HuH-7.5 (cell line): ENCODE measurements at regions not wholly inside any gene's neighbourhood (a gene's known extent, or its start where the extent isn't known, plus 50 kb on each side); places are given as distances from the start of the nearest gene placed in this dataset.

Experiments
- DNase-seq: peaks from one replicate; pipeline ENCODE4 v3.0.0; 2011; ENCODE audit warnings: low spot score

DNA sequence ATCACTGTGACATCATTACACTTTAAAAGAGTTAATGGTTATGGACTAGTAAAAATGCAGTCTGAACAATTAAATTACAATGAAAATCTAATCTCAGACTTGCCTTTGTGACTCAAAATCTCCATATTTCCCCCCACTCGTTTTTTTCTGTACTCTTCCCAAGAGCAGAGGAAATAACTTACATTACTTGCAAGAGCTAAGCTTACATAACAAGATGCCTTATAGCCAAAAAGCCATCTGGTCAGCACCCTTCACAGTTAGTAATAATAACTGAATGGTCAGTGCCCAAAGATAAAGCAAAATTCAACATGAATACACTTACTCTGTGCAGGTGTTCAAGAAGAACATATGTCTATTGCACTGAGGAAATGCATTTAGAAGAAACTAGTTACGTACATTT is 1381.5 kb upstream of the CELF2 start:
- no peak for DNase-seq

DNA sequence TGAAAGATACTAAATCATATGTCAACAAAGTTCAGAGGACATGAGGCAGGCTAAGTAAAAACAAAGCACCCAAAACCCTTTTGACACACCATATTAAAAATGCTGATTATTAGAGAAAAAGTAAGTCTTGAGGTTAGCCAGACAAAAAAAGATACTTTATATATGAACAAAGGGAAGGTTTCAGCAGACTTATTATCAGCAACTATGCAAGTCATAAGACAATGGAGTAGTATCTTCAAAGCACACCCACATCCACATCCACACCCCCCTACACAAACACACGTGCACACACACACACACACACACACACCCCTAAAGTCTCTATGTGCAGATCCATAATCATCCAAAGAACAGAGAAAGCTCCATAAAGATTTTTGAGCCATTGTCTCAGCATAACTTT is 1373.9 kb upstream of the CELF2 start:
- DNase-seq, result no peak

DNA sequence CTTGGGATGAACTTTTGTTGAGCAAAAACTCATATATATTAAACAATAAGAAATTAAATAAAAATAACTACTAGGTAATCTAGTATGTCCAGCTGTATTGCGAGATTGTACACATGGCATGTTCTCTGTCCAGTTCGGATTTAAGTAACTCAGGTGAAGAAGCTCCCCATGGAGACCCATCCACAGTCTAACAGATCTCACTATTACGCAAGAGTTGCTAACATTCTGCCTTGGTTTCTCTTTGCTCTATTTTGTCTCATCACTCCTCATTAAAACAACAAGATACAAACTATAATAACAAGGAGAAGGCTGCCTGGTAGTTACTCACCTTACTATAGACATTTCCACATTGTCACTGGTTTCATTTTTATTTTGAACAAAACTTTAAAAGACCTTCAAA is 1372.3 kb upstream of the CELF2 start:
- DNase-seq, result no peak

DNA sequence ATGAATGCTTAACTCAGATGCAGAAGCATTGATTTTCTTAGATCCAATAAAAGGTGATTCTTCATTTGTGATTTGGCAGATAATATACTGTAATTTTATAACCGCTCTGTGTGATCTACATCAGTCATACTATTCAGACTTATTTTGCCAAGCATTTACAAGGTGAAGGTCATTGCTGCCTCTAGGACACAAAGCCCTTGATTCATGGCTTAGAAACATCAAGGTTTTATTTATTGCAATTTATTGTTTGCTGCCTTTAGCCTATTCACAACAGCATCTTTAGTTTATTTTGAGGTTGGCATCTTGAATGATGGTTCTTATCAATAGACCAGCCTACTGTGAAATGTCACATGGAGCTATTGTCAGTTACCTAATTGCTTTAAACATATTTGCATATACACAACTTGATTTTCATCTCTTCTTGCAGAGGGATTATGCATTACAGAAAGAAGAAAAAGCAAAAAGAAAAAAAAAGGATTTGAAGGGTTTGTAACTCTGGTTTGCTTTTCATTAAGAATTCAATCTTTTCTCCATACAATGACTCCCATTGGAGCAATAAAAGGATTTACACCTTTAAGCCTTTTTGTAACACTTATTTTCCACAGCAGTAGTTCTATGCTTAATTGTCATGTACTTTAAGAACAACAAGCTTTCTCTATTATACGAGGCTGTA is 1371.6 kb upstream of the CELF2 start:
- DNase-seq, result no peak

DNA sequence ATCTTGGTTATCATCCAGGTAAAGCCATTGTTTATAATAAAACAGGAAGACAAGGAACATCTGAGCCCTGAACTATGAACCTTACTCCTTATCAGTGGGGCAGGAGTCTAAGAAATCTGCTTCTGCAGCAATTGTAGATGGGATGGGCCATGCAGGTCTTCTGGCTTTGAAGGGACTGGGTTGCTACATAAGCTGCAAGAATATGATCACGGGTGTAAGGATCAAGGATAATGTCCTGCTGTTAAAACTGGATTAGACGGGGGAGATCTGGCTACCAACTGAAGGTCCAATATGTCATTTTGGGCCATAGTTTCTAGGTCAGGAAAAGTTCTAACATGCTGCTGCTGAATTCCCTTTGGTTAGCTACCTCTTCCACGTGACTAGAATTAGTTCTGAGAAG is 1363.4 kb upstream of the CELF2 start:
- DNase-seq, result no peak

DNA sequence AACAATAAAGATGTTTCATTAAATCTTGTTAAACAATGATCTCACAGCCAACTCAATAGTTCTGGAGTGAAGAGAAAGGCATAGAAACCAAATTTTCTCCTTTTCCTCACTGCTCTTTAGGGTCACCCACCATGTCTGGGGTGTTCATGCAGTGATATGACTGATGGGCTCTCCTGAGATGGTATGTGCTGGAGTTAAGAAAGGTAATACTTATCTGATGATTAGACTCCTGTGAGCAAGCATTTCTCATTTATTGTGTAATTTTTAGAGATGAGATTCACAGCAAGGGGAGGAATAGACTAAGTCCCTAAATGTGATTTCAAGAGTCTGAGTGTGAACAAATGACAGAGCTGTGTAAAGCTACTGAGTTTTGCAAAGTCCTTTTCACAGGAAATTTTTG is 1361.3 kb upstream of the CELF2 start:
- DNase-seq, result no peak

DNA sequence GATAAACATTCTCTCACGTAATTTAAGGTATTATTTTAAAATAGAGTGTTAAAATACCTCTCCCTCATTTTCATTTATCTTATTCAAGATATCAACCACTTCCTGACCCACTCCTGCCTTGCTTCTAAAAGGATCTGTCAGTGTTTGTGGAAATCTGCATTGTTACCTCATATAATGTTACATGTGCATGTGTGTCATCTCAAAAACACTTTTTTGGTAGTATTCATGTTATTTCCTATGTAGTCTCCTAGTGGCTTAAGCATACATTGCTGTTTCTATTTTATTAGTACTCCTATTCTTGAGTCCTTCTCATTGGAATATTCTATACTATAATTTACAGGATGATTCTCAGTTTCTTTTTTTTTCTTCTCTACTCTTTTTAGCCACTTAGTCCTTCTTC is 1360.7 kb upstream of the CELF2 start:
- no peak for DNase-seq

DNA sequence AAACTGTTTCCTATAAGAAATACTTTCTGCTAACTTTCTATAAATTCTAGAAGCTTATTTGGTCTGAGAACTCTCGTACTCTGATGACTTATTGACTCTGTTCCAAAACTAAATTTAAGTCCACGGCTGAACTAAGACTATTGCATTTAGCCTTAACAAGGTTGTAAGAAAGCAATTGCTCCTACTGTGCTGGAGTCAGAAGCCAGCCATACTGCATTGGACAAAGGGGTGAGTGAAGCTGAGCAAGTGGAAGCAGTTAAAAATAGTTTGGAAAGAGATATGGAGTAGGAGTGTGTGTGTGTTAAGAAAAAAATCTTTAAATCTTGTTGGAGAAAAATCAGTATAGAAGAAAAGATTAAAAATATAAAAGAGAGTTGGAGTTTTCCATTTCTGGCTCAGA is 1360.1 kb upstream of the CELF2 start:
- DNase-seq, result no peak

DNA sequence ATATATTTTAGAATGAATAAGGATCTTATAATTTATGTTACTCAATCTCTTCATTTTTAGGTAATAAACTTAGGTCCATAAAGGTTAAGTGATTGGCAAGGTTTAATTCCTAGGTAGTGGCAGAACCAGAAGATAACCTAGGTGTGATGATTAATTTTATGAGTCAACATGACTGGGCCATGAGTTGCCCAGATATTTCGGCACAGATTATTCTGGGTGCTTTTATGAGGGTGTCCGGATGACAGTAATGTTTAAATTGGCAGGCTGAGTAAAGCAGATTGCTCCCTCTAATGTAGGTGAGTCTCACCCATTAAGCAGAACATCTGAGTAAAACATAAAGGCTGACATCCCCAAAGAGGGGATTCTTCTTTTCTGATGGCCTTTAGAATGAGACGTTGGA is 1349.3 kb upstream of the CELF2 start:
- no peak for DNase-seq

DNA sequence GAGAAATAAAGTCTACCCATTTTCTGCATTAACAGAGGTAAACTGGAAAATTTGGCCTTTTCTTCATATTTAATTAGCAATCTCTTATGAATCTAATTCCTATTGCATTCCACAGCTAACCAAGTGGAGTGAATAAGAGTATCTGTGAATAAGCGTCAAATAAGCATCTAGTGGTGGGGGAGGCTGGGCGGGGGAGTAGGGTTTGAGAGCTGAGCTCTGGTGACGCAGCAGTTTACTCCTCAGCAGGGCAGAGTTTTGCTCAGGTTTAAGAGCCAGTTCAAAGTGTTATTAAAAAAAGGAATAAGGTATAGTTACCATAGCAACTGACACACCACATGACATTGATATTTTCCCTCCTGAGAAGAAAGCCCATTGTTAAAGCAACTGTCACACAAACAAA is 1346.8 kb upstream of the CELF2 start:
- DNase-seq, result no peak

DNA sequence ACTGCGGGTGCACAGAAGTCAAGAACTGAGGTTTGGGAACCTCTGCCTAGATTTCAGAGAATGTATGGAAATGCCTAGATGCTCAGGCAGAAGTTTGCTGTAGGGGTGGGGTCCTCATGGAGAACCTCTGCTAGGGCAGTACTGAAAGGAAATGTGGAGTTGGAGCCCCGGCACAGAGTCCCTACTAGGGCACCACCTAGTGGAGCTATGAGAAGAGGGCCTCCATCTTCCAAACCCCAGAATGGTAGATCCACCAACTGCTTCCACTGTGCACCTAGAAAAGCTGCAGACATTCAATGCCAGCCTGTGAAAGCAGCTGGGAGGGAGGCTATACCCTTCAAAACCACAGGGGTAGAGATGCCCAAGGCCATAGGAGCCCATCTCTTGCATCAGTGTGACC is 1336.0 kb upstream of the CELF2 start:
- no peak for DNase-seq

DNA sequence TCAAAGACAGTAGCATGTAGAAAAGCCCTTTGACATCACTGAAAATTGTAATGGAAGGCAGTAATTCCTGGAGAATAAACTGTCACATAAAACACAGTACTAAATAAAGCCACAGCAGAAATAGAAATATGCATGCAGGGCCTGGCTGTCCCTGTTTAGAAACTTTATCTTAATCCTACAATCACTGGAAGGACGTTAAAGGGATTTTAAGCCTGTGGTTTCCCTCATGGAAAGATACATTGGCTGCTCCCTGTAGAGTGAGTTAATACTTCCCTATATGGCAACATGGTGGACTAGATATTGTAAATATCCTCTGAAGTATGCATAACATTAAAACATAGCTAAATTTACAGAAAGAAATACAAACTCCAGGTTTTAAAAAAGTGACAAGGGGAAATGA is 1334.9 kb upstream of the CELF2 start:
- no peak for DNase-seq

DNA sequence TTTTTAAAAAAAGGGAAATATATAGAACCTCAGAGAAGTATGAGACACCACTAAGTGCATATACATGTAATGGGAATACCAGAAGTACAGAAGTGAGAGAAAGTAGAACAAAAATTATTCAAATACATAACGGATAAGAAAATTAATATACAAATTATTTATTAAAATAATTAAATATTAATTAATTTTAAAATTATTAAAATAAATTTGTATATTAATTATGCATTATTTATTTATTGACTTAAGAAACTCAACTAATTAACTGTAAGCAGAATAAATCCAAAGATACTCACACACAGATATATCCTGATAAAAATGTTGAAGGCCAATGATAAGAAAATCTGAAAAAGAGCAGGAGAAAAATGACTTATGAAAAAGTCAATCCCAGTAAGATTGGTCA is 1333.5 kb upstream of the CELF2 start:
- DNase-seq, result no peak

DNA sequence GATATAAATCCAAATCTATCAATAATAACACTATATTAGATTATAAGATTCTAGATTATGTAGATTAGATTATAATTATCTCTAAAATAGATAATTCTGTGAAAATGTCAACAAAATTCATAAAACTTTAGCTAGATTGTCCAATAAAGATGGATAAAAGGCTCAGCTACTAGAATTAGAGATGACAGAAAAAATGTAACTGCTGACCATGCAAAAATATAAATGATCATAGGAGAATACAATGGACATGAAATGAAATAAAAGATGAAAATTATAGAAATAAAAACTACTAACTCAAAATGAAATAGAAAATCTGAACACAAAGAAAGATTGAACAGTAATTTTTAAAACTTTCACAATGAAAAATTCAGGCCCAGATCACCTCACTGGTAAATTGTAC is 1332.1 kb upstream of the CELF2 start:
- no peak for DNase-seq

DNA sequence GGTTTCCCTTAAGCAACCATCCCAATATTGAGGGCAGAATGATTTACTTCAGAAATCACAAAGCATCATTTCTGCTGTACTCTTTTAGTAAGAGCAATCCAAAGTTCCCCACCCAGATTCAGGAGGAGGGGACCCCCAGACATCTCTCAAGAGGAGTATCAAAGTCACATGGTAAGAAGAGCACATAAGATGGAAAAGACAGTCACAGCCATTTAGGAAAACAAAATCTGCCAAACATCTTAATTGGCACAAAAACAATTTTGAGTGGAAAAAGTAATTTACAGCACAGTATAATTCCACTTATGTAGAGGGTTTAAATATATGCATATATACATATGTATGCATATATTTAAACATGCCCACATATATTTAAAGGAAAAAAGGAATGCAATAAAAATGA is 1329.0 kb upstream of the CELF2 start:
- no peak for DNase-seq

DNA sequence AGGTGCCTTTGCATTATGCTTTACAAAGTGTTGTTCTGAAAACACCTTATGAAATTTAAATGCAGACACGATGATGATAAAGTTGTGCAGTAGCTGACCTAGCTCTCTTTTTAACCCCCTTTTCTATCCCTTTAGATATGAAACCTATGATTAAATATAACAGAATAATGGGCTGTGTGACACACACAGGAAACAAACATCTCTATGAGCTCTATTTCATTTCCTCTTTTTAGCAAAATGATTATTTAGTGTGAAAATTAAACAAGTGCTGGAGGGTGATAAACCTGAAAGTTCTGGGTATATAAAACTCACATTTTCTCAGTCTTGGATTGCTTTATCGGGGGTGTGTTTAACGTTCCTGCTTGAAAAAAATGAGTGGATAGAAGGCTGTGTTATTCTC is 1310.5 kb upstream of the CELF2 start:
- no peak for DNase-seq

DNA sequence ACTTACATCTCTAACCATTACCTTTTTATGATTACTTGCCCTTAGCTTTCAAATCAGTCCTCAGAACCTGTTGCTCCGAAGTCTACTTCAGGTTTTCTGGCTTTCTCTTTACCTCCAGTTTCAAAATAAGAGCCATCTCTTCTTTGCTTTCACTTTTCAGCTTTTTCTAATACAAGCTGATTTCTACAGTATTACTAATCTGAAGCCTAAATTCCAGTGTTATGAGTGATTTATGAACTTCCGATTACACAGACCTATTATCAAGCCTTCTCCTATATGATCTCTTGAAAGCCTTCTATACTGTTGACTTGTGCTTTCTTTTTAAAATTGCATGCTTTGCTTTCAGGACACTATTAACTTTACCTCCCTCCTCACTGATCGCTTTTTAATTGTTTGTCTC is 1307.8 kb upstream of the CELF2 start:
- DNase-seq, result no peak

DNA sequence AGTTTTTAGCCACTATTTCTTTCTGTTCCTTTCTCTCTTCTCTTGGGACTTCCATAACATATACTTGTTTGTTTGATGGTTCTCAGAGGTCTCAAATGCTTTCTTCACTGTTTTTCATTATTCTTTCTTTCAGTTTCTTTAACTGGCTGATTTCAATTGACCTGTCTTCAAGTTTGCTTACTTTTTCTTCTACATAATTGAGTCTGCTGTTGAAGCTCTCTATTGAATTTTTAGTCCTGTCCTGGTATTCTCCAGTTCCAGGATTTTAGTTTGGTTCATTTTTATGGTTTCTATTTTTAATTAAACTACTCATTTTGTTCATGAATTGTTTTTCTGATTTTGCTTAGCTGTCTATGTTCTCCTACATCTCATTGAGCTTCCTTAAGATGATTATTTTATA is 1305.3 kb upstream of the CELF2 start:
- no peak for DNase-seq

DNA sequence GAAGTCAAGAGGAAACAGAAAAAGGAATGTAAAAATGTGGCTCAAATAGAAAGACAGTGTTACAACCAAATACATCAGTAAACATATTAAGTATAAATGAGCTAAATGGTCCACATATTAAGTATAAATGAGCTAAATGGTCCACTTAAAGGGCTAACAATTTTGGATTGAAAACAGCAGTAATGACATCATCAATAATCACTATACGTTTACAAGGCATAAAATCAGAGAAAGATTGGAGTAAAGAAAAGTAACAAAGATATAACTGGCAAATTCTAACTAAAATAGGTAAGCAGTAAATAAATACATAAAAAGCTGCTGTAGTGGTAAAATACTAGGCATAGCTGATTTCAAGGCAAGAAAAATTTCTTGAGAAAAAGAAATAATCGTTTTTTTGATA is 1298.4 kb upstream of the CELF2 start:
- DNase-seq, result no peak

DNA sequence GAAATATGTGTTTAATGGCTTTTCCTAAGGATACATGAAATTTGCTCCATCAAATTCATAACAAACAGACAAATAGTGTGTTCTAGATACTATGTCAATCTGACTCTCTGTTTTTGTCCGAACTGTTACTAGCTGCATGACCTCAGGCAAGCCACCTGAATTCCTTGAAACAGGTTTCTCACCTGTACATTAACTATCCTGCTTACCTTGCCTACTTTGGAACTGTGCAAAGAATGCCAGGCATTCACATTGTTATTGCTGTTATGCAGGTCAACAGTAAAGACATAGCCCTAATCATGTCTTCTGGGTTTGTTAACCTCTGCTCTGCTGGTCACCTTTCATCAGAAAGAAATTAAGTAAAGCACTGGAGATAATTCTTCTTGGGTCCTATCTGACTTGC is 1283.9 kb upstream of the CELF2 start:
- DNase-seq, result no peak

DNA sequence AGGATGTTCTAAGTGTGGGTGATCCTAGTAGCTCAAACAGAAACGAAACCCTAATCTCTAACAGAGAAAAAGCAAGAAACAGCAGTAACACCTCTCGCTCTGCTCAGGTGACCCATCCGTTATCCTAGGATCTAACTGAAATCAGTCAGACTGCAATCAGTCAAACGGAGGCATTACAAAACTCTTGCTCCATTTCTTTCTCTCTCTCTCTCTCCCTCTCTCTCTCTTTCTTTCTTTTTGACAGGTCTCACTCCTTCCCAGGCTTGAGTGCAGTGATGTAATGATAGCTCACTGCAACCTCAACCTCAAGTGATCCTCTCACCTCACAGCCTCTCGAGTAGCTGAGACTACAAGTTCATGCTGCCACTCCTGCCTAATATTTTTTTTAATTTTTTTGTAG is 1283.5 kb upstream of the CELF2 start:
- no peak for DNase-seq

DNA sequence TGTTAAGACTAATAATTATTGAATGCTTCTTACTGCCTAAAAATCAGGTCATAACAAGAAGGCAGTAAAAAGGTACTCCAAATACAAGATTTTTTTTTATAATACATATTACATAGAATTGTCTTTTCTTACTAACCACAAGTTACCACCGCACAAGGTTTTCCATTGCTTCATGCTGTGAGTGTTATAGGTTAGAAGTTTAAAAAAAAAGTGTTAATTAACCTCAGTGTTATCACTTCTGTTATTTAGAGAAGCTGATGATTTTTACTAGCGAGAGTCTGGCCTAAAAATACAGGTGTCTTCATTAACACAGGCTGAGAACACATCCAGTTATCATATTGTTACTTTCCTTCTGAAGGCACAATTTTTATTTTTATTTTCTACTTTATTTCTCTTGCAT is 1281.9 kb upstream of the CELF2 start:
- DNase-seq, result no peak

DNA sequence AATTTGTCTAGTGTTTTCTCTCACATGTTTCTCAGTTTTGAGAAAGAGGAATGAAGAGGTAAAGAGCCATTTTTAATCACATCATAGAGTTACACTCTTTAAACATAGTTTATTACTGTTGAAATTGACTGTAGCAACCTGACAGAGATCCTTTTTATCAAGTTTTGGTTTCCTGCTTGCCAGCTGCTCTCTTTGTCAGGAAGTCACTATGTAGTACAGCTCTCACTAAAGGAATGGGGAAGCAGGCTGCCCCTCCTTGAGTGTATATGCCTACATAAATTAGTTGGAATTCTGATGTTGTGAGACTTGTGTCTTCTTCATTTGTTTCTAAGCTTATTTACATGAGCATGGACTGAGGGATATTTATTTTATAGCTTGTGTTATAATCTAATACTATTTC is 1274.0 kb upstream of the CELF2 start:
- no peak for DNase-seq

DNA sequence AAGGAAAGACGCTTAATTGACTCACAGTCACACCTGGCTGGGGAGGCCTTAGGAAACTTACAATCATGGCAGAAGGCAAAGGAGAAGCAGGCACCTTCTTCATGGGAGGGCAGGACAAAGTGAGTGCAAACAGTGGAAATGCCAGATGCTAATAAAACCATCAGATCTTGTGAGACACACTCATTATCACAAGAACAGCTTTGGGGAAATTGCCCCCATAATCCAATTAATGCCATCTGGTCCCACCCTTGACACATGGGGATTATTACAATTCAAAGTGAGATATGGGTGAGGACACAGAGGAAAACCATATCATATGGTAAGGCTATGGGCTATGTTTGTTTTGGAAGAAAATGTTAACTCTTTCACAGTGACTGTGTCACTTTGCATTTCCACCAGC is 1272.5 kb upstream of the CELF2 start:
- no peak for DNase-seq

DNA sequence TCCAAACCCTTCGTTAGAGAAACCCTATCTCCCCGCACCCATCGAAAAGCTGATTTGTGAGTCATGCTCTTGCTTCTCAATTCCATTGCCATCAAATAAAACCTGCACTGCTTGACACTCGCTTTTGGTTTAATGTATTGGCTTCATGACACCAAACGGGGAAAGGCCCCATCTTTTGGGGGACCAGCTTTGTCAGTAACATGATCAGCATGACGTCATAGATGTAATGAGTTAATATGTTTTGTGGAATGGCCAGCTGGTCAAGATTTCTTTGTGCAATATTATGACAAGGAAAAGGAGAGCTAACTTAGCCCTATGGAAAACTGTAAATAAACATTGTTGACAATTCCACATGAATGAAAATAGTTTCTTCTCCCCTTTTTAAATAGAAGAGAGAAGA is 1260.5 kb upstream of the CELF2 start:
- DNase-seq, result no peak
